KOPT-K1 (cell line): ENCODE measurements at regions not wholly inside any gene's neighbourhood (a gene's known extent, or its start where the extent isn't known, plus 50 kb on each side); places are given as distances from the start of the nearest gene placed in this dataset.

Experiments
- H3K27ac ChIP-seq: fragments of 200-600 bp; sonication (generic); 2 replicates; pipeline ENCODE4 v1.5.1; 2016; ENCODE audit warnings: antibody characterized with exemption, mild to moderate bottlenecking, low read depth, low read length; ENCODE audit not compliant: poor library complexity, severe bottlenecking
- H3K36me3 ChIP-seq: fragments of 200-600 bp; sonication (generic); 2 replicates; pipeline ENCODE4 v1.5.1; 2017; ENCODE audit warnings: antibody characterized with exemption, mild to moderate bottlenecking, low read length, moderate library complexity; ENCODE audit not compliant: insufficient read depth
- H3K9me3 ChIP-seq: fragments of 200-600 bp; sonication (generic); 2 replicates; pipeline ENCODE4 v1.5.1; 2017; ENCODE audit warnings: antibody characterized with exemption, low read length, mild to moderate bottlenecking; ENCODE audit not compliant: insufficient read depth, poor library complexity, severe bottlenecking

GRCh38 chr3:25033407-25034029 lies 394.5 kb upstream of the RARB start:
- Histone ChIP-seq H3K27ac (no peak overlapping the region), H3K36me3 (no peaks in the 10 kb centered on the region), H3K9me3 (no peaks in the 10 kb centered on the region)

- Histone ChIP-seq H3K36me3 (no peaks in the 10 kb centered on the region), H3K27ac (no peak overlapping the region), H3K9me3 (no peaks in the 10 kb centered on the region)
These were observed 392.5 kb upstream of the RARB start for GRCh38 chr3:25035526-25035925.

GRCh38 chr3:25036633-25037032 lies 391.4 kb upstream of the RARB start:
- Histone ChIP-seq H3K9me3 (no peaks in the 10 kb centered on the region), H3K27ac (no peak overlapping the region), H3K36me3 (no peaks in the 10 kb centered on the region)

- no peaks in the 10 kb centered on the region for H3K9me3 ChIP-seq
- no peaks in the 10 kb centered on the region for H3K36me3 ChIP-seq
- H3K27ac ChIP-seq, result no peak overlapping the region
These were observed 391.0 kb upstream of the RARB start for GRCh38 chr3:25037049-25037547.

GRCh38 chr3:25038271-25038670 lies 389.8 kb upstream of the RARB start:
- Histone ChIP-seq H3K27ac (no peak overlapping the region), H3K9me3 (no peaks in the 10 kb centered on the region)

GRCh38 chr3:25038922-25039321 lies 389.1 kb upstream of the RARB start:
- no peak overlapping the region for H3K27ac ChIP-seq
- H3K36me3 ChIP-seq, result no peaks in the 10 kb centered on the region
- no peaks in the 10 kb centered on the region for H3K9me3 ChIP-seq

More at GRCh38 chr3:25038271-25038670, 389.8 kb upstream of the RARB start:
- H3K36me3 ChIP-seq, result no peaks in the 10 kb centered on the region

- Histone ChIP-seq H3K27ac (no peak overlapping the region), H3K9me3 (no peaks in the 10 kb centered on the region), H3K36me3 (no peaks in the 10 kb centered on the region)
These were observed 387.3 kb upstream of the RARB start for GRCh38 chr3:25040748-25041147.

GRCh38 chr3:25041871-25042584 lies 386.0 kb upstream of the RARB start:
- no peaks in the 10 kb centered on the region for H3K36me3 ChIP-seq
- no peaks in the 10 kb centered on the region for H3K9me3 ChIP-seq
- no peak overlapping the region for H3K27ac ChIP-seq

- no peak overlapping the region for H3K27ac ChIP-seq
- H3K36me3 ChIP-seq, result no peaks in the 10 kb centered on the region
- H3K9me3 ChIP-seq, result no peaks in the 10 kb centered on the region
These were observed 384.9 kb upstream of the RARB start for GRCh38 chr3:25043177-25043576.

- Histone ChIP-seq H3K9me3 (no peaks in the 10 kb centered on the region), H3K27ac (no peak overlapping the region)
These were observed 384.3 kb upstream of the RARB start for GRCh38 chr3:25043749-25044148.

GRCh38 chr3:25044762-25045710 lies 383.0 kb upstream of the RARB start:
- Histone ChIP-seq H3K9me3 (no peaks in the 10 kb centered on the region), H3K27ac (no peak overlapping the region), H3K36me3 (no peaks in the 10 kb centered on the region)

More at GRCh38 chr3:25043749-25044148, 384.3 kb upstream of the RARB start:
- H3K36me3 ChIP-seq, result no peaks in the 10 kb centered on the region

GRCh38 chr3:25046911-25047771 lies 380.9 kb upstream of the RARB start:
- Histone ChIP-seq H3K36me3 (no peaks in the 10 kb centered on the region), H3K9me3 (no peaks in the 10 kb centered on the region), H3K27ac (no peak overlapping the region)

- Histone ChIP-seq H3K36me3 (no peaks in the 10 kb centered on the region), H3K9me3 (no peaks in the 10 kb centered on the region)
These were observed 378.8 kb upstream of the RARB start for GRCh38 chr3:25049304-25049703.

GRCh38 chr3:25053360-25053759 lies 374.7 kb upstream of the RARB start:
- Histone ChIP-seq H3K9me3 (no peaks in the 10 kb centered on the region), H3K36me3 (no peaks in the 10 kb centered on the region), H3K27ac (no peak overlapping the region)

More at GRCh38 chr3:25049304-25049703, 378.8 kb upstream of the RARB start:
- no peak overlapping the region for H3K27ac ChIP-seq
